Fibroblast of lung (primary cell): ENCODE measurements at regions not wholly inside any gene's neighbourhood (a gene's known extent, or its start where the extent isn't known, plus 50 kb on each side); places are given as distances from the start of the nearest gene placed in this dataset.

Source experiments
- DNase-seq, 2 donors: peaks; one replicate each; pipeline versions ENCODE4 v3.0.0 to v3.0.0-alpha.2; 2010; ENCODE audit warnings: low read depth in 2 of 2
- H2AFZ ChIP-seq: 2 replicates; pipeline ENCODE4 v1.5.1; 2012; ENCODE audit warnings: low read length, control low read depth, inconsistent platforms
- H3K27ac ChIP-seq: 2 replicates; pipeline ENCODE4 v1.5.1; 2011; ENCODE audit warnings: low read length, control low read depth; ENCODE audit not compliant: insufficient read depth
- H3K27me3 ChIP-seq: 2 replicates; pipeline ENCODE4 v1.5.1; 2011; ENCODE audit warnings: mild to moderate bottlenecking, low read length; ENCODE audit not compliant: control insufficient read depth, insufficient read depth
- H3K36me3 ChIP-seq: 2 replicates; pipeline ENCODE4 v1.5.1; 2011; ENCODE audit warnings: low read length; ENCODE audit not compliant: control insufficient read depth, insufficient read depth
- H3K4me1 ChIP-seq: 2 replicates; pipeline ENCODE4 v1.5.1; 2011; ENCODE audit warnings: low read length; ENCODE audit not compliant: control insufficient read depth, insufficient read depth; ENCODE audit errors: extremely low read depth
- H3K4me2 ChIP-seq: 2 replicates; pipeline ENCODE4 v1.5.1; 2011; ENCODE audit warnings: low read length, control low read depth; ENCODE audit not compliant: insufficient read depth; ENCODE audit errors: extremely low read depth
- H3K4me3 ChIP-seq, 4 experiments: fragments of 200-600 bp in 1 of 4; sonication (generic) in 1 of 4; replicated peaks in 1 of 4; 2 replicates each; pipeline ENCODE4 v1.5.1; 2011 to 2016; ENCODE audit warnings: low read length in 4 of 4, low read depth in 3 of 4, mild to moderate bottlenecking in 3 of 4, control low read depth in 2 of 4, inconsistent platforms in 1 of 4, mixed read lengths in 1 of 4; ENCODE audit not compliant: insufficient read depth in 1 of 4; ENCODE audit errors: control extremely low read depth in 1 of 4
- H3K79me2 ChIP-seq: 2 replicates; pipeline ENCODE4 v1.5.1; 2012; ENCODE audit warnings: mild to moderate bottlenecking, low read length, inconsistent platforms; ENCODE audit not compliant: control insufficient read depth, insufficient read depth
- H3K9ac ChIP-seq: 2 replicates; pipeline ENCODE4 v1.5.1; 2011; ENCODE audit warnings: mild to moderate bottlenecking, low read length, control low read depth; ENCODE audit not compliant: insufficient read depth
- H3K9me3 ChIP-seq: 2 replicates; pipeline ENCODE4 v1.5.1; 2012; ENCODE audit warnings: low read depth, low read length; ENCODE audit not compliant: control insufficient read depth, insufficient read depth
- H4K20me1 ChIP-seq: 2 replicates; pipeline ENCODE4 v1.5.1; 2011; ENCODE audit warnings: low read length; ENCODE audit not compliant: control insufficient read depth, insufficient read depth; ENCODE audit errors: extremely low read depth
- CTCF ChIP-seq, 2 donors: IDR thresholded peaks in 1 of 2; conservative IDR thresholded peaks in 1 of 2; 1 replicate in 1 of 2; 2 replicates in 1 of 2; pipeline ENCODE4 v1.5.1; 2011 to 2012; ENCODE audit warnings: low read length in 2 of 2, control low read depth in 1 of 2, inconsistent platforms in 1 of 2, low read depth in 1 of 2, mild to moderate bottlenecking in 1 of 2
- EZH2 ChIP-seq: IDR thresholded peaks from 2 replicates; pipeline ENCODE4 v1.5.1; 2012; ENCODE audit warnings: low read length, control low read depth, mild to moderate bottlenecking; ENCODE audit errors: missing control alignments

GRCh38 chr18:34370704-34371395, 146.1 kb upstream of the NOL4 start:
- Histone ChIP-seq H3K4me1 (no peaks in the 10 kb centered on the region), H3K9ac (no peak overlapping the region), H3K27me3 (no peaks in the 10 kb centered on the region), H3K9me3 (no peaks in the 10 kb centered on the region), H4K20me1 (no peaks in the 10 kb centered on the region), H3K4me3 (no peak overlapping the region), H3K4me2 (no peak overlapping the region), H3K79me2 (no peaks in the 10 kb centered on the region), H3K36me3 (no peaks in the 10 kb centered on the region), H3K27ac (no peak overlapping the region), H2AFZ (no peak overlapping the region)
- TF ChIP-seq EZH2 (no peak), CTCF (conservative IDR thresholded peaks at IDR 0.05 in 1 of 2, IDR thresholded peaks at IDR 0.05 in 1 of 2; ENCODE audit: low read depth in 1 of 2, low read length in 2 of 2) (no peak)
- DNase-seq, result no peak

DNA sequence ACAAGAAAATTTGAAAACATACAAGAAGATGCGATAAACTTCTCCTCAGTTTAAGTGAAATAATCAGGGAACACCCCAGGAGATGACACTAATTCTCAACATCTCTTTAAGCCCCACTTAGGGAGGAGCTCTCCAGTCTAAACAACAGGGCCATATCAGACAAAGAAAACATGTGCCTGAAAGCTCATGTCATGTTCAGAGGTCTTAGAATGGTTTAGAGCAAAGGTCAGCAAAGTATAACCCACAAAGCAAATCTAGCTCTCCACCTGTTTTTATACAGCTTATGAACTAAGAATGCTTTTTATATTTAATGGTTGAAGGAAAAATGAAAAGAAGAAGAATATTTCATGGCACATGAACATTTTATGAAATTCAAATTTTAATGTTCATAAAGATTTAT, 155.6 kb upstream of the NOL4 start:
- no peak overlapping the region for H3K4me2 ChIP-seq
- TF ChIP-seq EZH2 (no peak), CTCF (conservative IDR thresholded peaks at IDR 0.05 in 1 of 2, IDR thresholded peaks at IDR 0.05 in 1 of 2; ENCODE audit: low read depth in 1 of 2, low read length in 2 of 2) (no peak)
- H3K4me3 ChIP-seq, result no peak overlapping the region
- H3K27me3 ChIP-seq, result no peaks in the 10 kb centered on the region
- H2AFZ ChIP-seq, result no peak overlapping the region
- H3K9me3 ChIP-seq, result no peaks in the 10 kb centered on the region
- no peak overlapping the region for H3K27ac ChIP-seq
- peak in 1 of 2 donors; percentile 3 for DNase-seq
- H3K79me2 ChIP-seq, result no peaks in the 10 kb centered on the region
- H4K20me1 ChIP-seq, result no peaks in the 10 kb centered on the region
- no peaks in the 10 kb centered on the region for H3K4me1 ChIP-seq
- no peak overlapping the region for H3K9ac ChIP-seq
- H3K36me3 ChIP-seq, result no peaks in the 10 kb centered on the region

DNA sequence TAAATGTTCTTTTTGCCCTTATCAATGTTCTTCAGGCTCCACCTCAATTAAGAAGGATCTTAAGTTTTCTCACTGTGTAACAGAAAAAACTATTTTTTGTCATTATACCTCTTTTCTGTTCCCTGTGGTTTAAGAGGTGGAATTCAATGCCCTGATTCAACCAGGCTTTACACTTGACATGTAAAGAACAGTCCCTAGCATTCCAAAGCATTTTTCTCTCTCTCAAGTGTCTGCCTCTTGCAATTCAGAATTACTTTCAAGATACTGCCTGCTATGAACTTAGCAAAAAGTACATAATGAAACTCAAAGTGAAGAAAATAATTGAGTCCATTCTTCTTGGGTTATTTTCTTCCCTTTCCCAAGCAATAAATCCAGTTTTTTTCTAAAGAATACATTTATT, 160.6 kb upstream of the NOL4 start:
- TF ChIP-seq EZH2, result no peak
- no peak for TF ChIP-seq CTCF (conservative IDR thresholded peaks at IDR 0.05 in 1 of 2, IDR thresholded peaks at IDR 0.05 in 1 of 2; ENCODE audit: low read depth in 1 of 2, low read length in 2 of 2)

More for the DNA sequence above, 160.6 kb upstream of the NOL4 start:
- Histone ChIP-seq H3K79me2 (no peaks in the 10 kb centered on the region), H3K4me3 (no peak overlapping the region), H2AFZ (no peak overlapping the region), H3K9me3 (no peaks in the 10 kb centered on the region), H3K27ac (no peak overlapping the region), H4K20me1 (no peaks in the 10 kb centered on the region), H3K4me2 (no peak overlapping the region), H3K4me1 (no peaks in the 10 kb centered on the region), H3K27me3 (no peaks in the 10 kb centered on the region), H3K36me3 (no peaks in the 10 kb centered on the region), H3K9ac (no peak overlapping the region)
- no peak for DNase-seq
